ENCODE measurements at regions not wholly inside any gene's neighbourhood (a gene's known extent, or its start where the extent isn't known, plus 50 kb on each side); places are given as distances from the start of the nearest gene placed in this dataset.
"Not testable (repeated sequence)": the region's sequence is repeated elsewhere in the genome, so short reads cannot be mapped to it uniquely, and the experiment has no call there.

- not testable (repeated sequence) for DNase-seq; H3K36me3 Mint-ChIP-seq (ENCODE audit: low read depth); H3K9me3 Mint-ChIP-seq; H3K27ac Mint-ChIP-seq; H3K4me3 Mint-ChIP-seq; H3K4me1 Mint-ChIP-seq (ENCODE audit: low read depth); H3K27me3 Mint-ChIP-seq
Observed at GRCh38 chr2:122720822-122721221, 965.4 kb downstream of the TSN start.

DNA sequence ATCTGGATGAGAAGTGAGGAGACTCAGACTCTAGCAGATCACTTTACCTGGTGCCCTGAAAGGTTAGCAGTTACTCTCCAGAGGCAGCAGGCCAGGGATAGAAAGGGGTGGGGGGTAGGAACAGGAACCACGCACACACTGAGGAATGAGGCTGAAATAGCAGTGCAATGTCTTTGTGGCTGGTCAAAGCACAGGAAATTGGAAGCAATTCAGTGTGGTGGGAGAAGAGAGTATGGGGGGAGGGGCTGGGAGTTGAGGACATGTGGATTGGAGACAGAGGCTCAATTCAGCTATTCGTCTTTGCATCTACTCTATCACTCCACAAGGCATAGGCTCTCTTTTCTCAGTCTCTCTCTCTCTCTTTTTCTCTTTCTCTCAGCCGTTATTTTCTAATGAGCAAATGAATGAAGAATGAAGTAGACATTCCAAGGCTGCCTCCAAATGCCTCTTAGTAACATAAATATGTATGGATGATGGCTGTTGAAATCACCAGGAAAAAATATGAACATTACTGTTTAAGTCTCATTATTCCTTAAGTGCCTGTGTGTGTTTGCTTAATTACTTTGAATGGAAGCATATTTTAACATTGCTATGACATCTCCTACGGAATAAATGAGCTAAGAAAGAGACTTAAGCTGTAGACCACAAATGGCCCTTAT is 979.4 kb downstream of the TSN start:
- Mint-ChIP-seq H3K36me3 (ENCODE audit: low read depth) (no peaks in the 10 kb centered on the region), H3K27ac (no peak overlapping the region), H3K27me3 (no peaks in the 10 kb centered on the region)

GRCh38 chr2:122736279-122736678 is 980.8 kb downstream of the TSN start:
- Mint-ChIP-seq H3K36me3 (ENCODE audit: low read depth) (no peaks in the 10 kb centered on the region), H3K4me3 (no peak overlapping the region), H3K4me1 (ENCODE audit: low read depth) (no peaks in the 10 kb centered on the region), H3K9me3 (peaks cover 6% of the 10 kb centered on the region), H3K27ac (no peak overlapping the region), H3K27me3 (no peaks in the 10 kb centered on the region)
- DNase-seq, result no peak

More for the DNA sequence above, 979.4 kb downstream of the TSN start:
- DNase-seq, result no peak
- H3K9me3 Mint-ChIP-seq, result peaks cover 6% of the 10 kb centered on the region
- no peaks in the 10 kb centered on the region for H3K4me1 Mint-ChIP-seq (ENCODE audit: low read depth)
- no peak overlapping the region for H3K4me3 Mint-ChIP-seq

GRCh38 chr2:122737429-122738077 is 982.1 kb downstream of the TSN start:
- Mint-ChIP-seq H3K9me3 (peaks cover 6% of the 10 kb centered on the region), H3K4me1 (ENCODE audit: low read depth) (no peaks in the 10 kb centered on the region), H3K27me3 (no peaks in the 10 kb centered on the region), H3K4me3 (no peak overlapping the region), H3K36me3 (ENCODE audit: low read depth) (no peaks in the 10 kb centered on the region), H3K27ac (no peak overlapping the region)
- DNase-seq, result no peak

- H3K4me1 Mint-ChIP-seq (ENCODE audit: low read depth), result no peaks in the 10 kb centered on the region
- peaks cover 4% of the 10 kb centered on the region for H3K9me3 Mint-ChIP-seq
- H3K27me3 Mint-ChIP-seq, result no peaks in the 10 kb centered on the region
- no peak overlapping the region for H3K27ac Mint-ChIP-seq
- DNase-seq, result no peak
- no peaks in the 10 kb centered on the region for H3K36me3 Mint-ChIP-seq (ENCODE audit: low read depth)
- no peak overlapping the region for H3K4me3 Mint-ChIP-seq
Observed at GRCh38 chr2:122739732-122740593, 984.5 kb downstream of the TSN start.

DNA sequence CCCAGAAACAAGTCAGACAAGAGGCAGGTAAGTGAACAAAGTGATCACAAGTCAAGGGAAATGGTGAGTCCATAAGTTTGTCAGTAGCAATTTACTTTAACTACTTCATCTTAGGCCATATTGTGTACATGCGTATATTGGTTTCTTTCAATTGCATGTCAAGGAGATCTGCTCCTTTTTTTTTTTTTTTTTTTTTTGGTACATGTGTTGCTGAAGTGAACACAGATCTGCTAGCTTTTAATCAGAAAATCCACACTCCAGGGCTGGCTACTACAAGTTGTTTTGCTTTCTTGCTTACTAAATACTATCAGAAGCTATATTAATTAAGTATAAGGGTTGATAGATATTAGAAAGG is 985.1 kb downstream of the TSN start:
- H3K36me3 Mint-ChIP-seq (ENCODE audit: low read depth), result no peaks in the 10 kb centered on the region
- no peak for DNase-seq
- no peak overlapping the region for H3K27ac Mint-ChIP-seq
- no peaks in the 10 kb centered on the region for H3K4me1 Mint-ChIP-seq (ENCODE audit: low read depth)
- peaks cover 2% of the 10 kb centered on the region for H3K9me3 Mint-ChIP-seq
- no peak overlapping the region for H3K4me3 Mint-ChIP-seq
- no peaks in the 10 kb centered on the region for H3K27me3 Mint-ChIP-seq

- peaks cover 3% of the 10 kb centered on the region for H3K9me3 Mint-ChIP-seq
- no peak for DNase-seq
- no peaks in the 10 kb centered on the region for H3K4me1 Mint-ChIP-seq (ENCODE audit: low read depth)
- no peak overlapping the region for H3K27ac Mint-ChIP-seq
- no peaks in the 10 kb centered on the region for H3K27me3 Mint-ChIP-seq
- no peak overlapping the region for H3K4me3 Mint-ChIP-seq
- no peaks in the 10 kb centered on the region for H3K36me3 Mint-ChIP-seq (ENCODE audit: low read depth)
Observed at GRCh38 chr2:122741403-122741802, 986.0 kb downstream of the TSN start.

GRCh38 chr2:122743021-122743675 is 987.7 kb downstream of the TSN start:
- H3K36me3 Mint-ChIP-seq (ENCODE audit: low read depth), result no peaks in the 10 kb centered on the region

DNA sequence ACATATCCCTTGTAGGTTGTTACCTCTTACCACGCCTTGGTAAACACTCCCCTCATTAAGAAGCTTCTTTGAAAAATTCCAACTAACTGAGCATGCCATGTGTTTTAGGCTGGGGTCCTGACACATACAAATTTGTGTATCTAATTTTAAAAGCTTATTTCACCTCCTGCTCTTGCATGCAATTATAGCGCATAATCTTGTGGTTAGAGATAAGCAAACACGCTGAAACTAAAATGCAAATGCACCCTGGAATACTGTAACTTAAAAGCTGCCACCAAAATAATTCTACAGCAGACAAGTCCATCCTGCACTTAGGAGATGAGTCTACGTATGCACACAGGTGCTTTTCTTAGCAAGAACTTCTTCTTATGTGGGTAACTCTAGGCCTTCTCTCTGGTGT is 990.2 kb downstream of the TSN start:
- no peaks in the 10 kb centered on the region for H3K4me1 Mint-ChIP-seq (ENCODE audit: low read depth)
- H3K4me3 Mint-ChIP-seq, result no peak overlapping the region
- H3K27me3 Mint-ChIP-seq, result no peaks in the 10 kb centered on the region
- peaks cover 5% of the 10 kb centered on the region for H3K9me3 Mint-ChIP-seq
- no peak for DNase-seq
- H3K27ac Mint-ChIP-seq, result no peak overlapping the region
- H3K36me3 Mint-ChIP-seq (ENCODE audit: low read depth), result no peaks in the 10 kb centered on the region

More at GRCh38 chr2:122743021-122743675, 987.7 kb downstream of the TSN start:
- Mint-ChIP-seq H3K4me1 (ENCODE audit: low read depth) (no peaks in the 10 kb centered on the region), H3K27ac (no peak overlapping the region), H3K9me3 (peaks cover 5% of the 10 kb centered on the region), H3K27me3 (no peaks in the 10 kb centered on the region), H3K4me3 (no peak overlapping the region)
- no peak for DNase-seq

DNA sequence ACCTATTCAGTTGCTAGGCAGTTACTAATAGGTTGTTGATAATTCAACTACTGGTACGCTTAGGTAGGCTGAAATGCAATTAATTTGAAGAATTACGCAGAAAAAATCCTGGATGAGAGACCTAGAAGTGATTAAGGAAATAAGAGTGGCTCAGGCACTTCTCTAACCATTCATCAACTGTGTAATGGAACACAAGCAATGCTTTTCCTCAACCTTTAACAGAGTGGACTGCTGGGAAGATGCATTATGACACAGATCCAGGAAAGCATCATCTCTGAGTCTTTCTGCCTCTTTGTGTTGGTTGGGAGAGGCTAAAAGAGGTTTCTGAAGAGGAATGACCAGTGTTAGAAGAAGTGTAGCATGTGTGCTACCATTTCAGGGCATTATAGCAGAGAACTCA is 992.2 kb downstream of the TSN start:
- H3K27me3 Mint-ChIP-seq, result no peaks in the 10 kb centered on the region
- no peaks in the 10 kb centered on the region for H3K4me1 Mint-ChIP-seq (ENCODE audit: low read depth)
- H3K9me3 Mint-ChIP-seq, result peaks cover 8% of the 10 kb centered on the region
- no peak for DNase-seq
- no peak overlapping the region for H3K27ac Mint-ChIP-seq
- no peaks in the 10 kb centered on the region for H3K36me3 Mint-ChIP-seq (ENCODE audit: low read depth)
- H3K4me3 Mint-ChIP-seq, result no peak overlapping the region

- Mint-ChIP-seq H3K4me3 (no peak overlapping the region), H3K27ac (no peak overlapping the region)
Observed at GRCh38 chr2:122748552-122749011, 993.1 kb downstream of the TSN start.

DNA sequence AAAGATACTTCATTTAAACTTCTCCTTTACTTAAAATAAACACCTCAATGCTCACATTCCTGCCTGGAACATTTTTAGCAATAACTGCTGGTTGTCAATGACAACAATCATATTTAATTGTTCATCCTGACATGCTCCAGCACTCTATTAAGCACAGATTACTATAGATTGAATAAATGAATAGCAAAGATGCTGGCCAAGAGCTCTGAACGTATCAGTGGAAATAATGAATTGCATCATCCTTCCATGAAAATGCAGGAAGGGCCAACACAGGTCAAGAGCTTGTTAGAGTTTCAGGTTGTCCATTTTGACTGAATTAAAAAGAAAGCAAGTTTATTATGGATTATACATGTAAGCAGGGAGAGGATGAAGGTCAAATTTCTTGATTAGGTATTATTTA is 994.0 kb downstream of the TSN start:
- DNase-seq, result no peak
- peaks cover 8% of the 10 kb centered on the region for H3K9me3 Mint-ChIP-seq
- no peaks in the 10 kb centered on the region for H3K36me3 Mint-ChIP-seq (ENCODE audit: low read depth)
- no peaks in the 10 kb centered on the region for H3K27me3 Mint-ChIP-seq
- no peak overlapping the region for H3K4me3 Mint-ChIP-seq
- no peak overlapping the region for H3K27ac Mint-ChIP-seq
- H3K4me1 Mint-ChIP-seq (ENCODE audit: low read depth), result no peaks in the 10 kb centered on the region

More at GRCh38 chr2:122748552-122749011, 993.1 kb downstream of the TSN start:
- Mint-ChIP-seq H3K4me1 (ENCODE audit: low read depth) (no peaks in the 10 kb centered on the region), H3K27me3 (no peaks in the 10 kb centered on the region), H3K36me3 (ENCODE audit: low read depth) (no peaks in the 10 kb centered on the region), H3K9me3 (peaks cover 8% of the 10 kb centered on the region)
- DNase-seq, result no peak

DNA sequence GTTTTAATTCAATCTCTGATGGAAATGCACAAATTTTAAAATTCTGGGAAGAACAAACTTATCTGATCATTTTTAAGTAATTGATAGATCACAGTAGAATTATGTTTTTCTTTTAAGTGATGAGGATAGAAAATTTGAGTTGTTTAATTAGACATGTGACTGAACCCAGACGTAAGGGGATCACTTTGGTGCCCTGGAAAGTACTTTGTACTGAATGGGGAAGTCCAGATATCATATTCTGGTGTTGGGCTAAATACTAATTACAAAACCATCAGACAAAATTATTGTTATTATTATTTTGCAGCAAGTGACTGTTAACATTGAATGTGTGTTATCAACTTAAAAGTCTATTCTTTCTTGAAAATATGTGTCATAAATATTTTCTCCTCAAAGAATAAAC is 994.6 kb downstream of the TSN start:
- H3K36me3 Mint-ChIP-seq (ENCODE audit: low read depth), result no peaks in the 10 kb centered on the region
- H3K27me3 Mint-ChIP-seq, result no peaks in the 10 kb centered on the region
- no peaks in the 10 kb centered on the region for H3K4me1 Mint-ChIP-seq (ENCODE audit: low read depth)
- no peak for DNase-seq
- no peak overlapping the region for H3K4me3 Mint-ChIP-seq
- no peak overlapping the region for H3K27ac Mint-ChIP-seq
- peaks cover 8% of the 10 kb centered on the region for H3K9me3 Mint-ChIP-seq

DNA sequence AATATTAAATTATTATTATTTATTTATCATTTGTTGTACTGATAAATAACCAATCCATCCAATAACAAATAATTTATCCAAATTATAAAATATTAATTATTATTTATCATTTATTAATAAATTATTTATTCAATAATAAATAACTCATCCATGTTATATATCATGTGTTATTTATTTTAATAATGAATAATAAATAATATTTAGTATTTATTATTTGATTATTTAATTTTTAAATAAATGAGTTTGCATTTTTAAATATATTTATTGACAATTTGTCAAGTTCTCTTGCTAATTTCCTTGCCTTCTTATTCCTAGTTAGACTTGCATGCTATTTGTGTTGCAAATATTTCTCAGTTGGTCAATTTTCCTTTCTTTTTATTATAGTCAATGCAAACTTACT is 995.4 kb downstream of the TSN start:
- Mint-ChIP-seq H3K27ac (no peak overlapping the region), H3K4me3 (no peak overlapping the region), H3K27me3 (no peaks in the 10 kb centered on the region), H3K4me1 (ENCODE audit: low read depth) (no peaks in the 10 kb centered on the region), H3K36me3 (ENCODE audit: low read depth) (no peaks in the 10 kb centered on the region), H3K9me3 (peaks cover 7% of the 10 kb centered on the region)
- no peak for DNase-seq
